Neural progenitor cell (in vitro differentiated cells): ENCODE measurements at regions not wholly inside any gene's neighbourhood (a gene's known extent, or its start where the extent isn't known, plus 50 kb on each side); places are given as distances from the start of the nearest gene placed in this dataset.

Source experiments
- DNase-seq: peaks from one replicate; pipeline ENCODE4 v3.0.0-alpha.2; 2016; ENCODE audit warnings: low spot score
- H2AFZ ChIP-seq: fragments of 200-600 bp; sonication (generic); replicated peaks from 2 replicates; pipeline ENCODE4 v1.6.1; 2016; ENCODE audit warnings: antibody characterized with exemption
- H3F3A ChIP-seq: fragments of 200-600 bp; sonication (generic); 2 replicates; pipeline ENCODE4 v1.6.1; 2016; ENCODE audit warnings: antibody characterized with exemption, low read depth
- H3K27ac ChIP-seq: fragments of 200-600 bp; sonication (generic); 2 replicates; pipeline ENCODE4 v1.5.1; 2016; ENCODE audit warnings: mild to moderate bottlenecking
- H3K27me3 ChIP-seq: fragments of 200-600 bp; sonication (generic); 2 replicates; pipeline ENCODE4 v1.6.1; 2016; ENCODE audit warnings: mild to moderate bottlenecking, moderate library complexity
- H3K36me3 ChIP-seq: fragments of 200-600 bp; sonication (generic); 2 replicates; pipeline ENCODE4 v1.5.1; 2016
- H3K4me1 ChIP-seq: fragments of 200-600 bp; sonication (generic); 2 replicates; pipeline ENCODE4 v1.6.1; 2016; ENCODE audit warnings: mixed run types
- H3K4me2 ChIP-seq: fragments of 200-600 bp; sonication (generic); 2 replicates; pipeline ENCODE4 v1.6.1; 2016
- H3K4me3 ChIP-seq: fragments of 200-600 bp; sonication (generic); 2 replicates; pipeline ENCODE4 v1.5.1; 2016
- H3K79me2 ChIP-seq: fragments of 200-600 bp; sonication (generic); 2 replicates; pipeline ENCODE4 v1.6.1; 2016; ENCODE audit warnings: low read depth
- H3K9ac ChIP-seq: fragments of 200-600 bp; sonication (generic); 2 replicates; pipeline ENCODE4 v1.6.1; 2016
- H3K9me3 ChIP-seq: fragments of 200-600 bp; sonication (generic); 2 replicates; pipeline ENCODE4 v1.5.1; 2016; ENCODE audit warnings: low read depth
- H4K20me1 ChIP-seq: fragments of 200-600 bp; sonication (generic); 2 replicates; pipeline ENCODE4 v1.6.1; 2016; ENCODE audit warnings: low read depth
- H3K27ac Mint-ChIP-seq: 3 replicates; pipeline ENCODE4 v1.8.0; 2021; ENCODE audit warnings: mixed read lengths
- H3K27me3 Mint-ChIP-seq: 2 replicates; pipeline ENCODE4 v1.8.0; 2022; ENCODE audit warnings: low read depth, mild to moderate bottlenecking, inconsistent platforms, moderate library complexity, mixed read lengths; ENCODE audit not compliant: insufficient read depth
- H3K36me3 Mint-ChIP-seq: 3 replicates; pipeline ENCODE4 v1.8.0; 2021; ENCODE audit warnings: mixed read lengths
- H3K4me1 Mint-ChIP-seq: 3 replicates; pipeline ENCODE4 v1.8.0; 2021; ENCODE audit warnings: mixed read lengths
- H3K4me3 Mint-ChIP-seq: 3 replicates; pipeline ENCODE4 v1.8.0; 2021; ENCODE audit warnings: mild to moderate bottlenecking, moderate library complexity, mixed read lengths
- H3K9me3 Mint-ChIP-seq: 3 replicates; pipeline ENCODE4 v1.8.0; 2020; ENCODE audit warnings: mixed read lengths
- EZH2 ChIP-seq: fragments of 200-600 bp; sonication (generic); IDR thresholded peaks from 2 replicates; pipeline ENCODE4 v1.6.1; 2017; ENCODE audit warnings: antibody characterized with exemption, mild to moderate bottlenecking, moderate library complexity
- EZH2phosphoT487 ChIP-seq: fragments of 200-600 bp; sonication (generic); IDR thresholded peaks from 2 replicates; pipeline ENCODE4 v1.6.1; 2017; ENCODE audit warnings: antibody characterized with exemption
- TF ChIP-seq, protein P1 (sequence below): fragments of 200-600 bp; sonication (generic); IDR thresholded peaks from 2 replicates; pipeline ENCODE4 v1.5.1; 2017; ENCODE audit warnings: antibody characterized with exemption, mild to moderate bottlenecking

DNA sequence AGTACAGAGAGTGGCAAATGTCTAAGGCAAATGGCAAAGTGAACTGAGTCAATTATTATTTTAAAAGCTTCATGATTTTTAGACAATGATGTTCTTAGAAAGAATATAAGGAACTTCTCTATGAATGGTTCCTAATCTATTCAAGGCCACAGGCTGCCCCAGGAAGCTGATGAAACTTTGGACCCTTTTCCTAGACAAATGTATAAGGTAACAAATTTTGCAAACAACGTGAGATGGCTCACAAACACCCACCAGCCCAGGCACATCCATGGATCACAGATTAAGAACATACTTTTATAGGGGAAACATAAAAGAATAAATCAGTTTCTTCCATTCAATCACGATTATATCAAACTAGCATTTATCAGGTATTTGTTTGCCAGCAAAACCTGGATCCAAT is 659.0 kb downstream of the IRS1 start:
- Histone ChIP-seq H3K36me3 (no peaks in the 10 kb centered on the region), H3K27ac (no peak overlapping the region), H3K9me3 (no peaks in the 10 kb centered on the region), H3K4me1 (no peaks in the 10 kb centered on the region), H4K20me1 (no peaks in the 10 kb centered on the region), H3K27me3 (no peaks in the 10 kb centered on the region), H3K79me2 (no peaks in the 10 kb centered on the region), H3F3A (no peaks in the 10 kb centered on the region), H3K9ac (no peak overlapping the region), H2AFZ (no peak overlapping the region), H3K4me2 (no peak overlapping the region), H3K4me3 (no peak overlapping the region)
- no peak for DNase-seq
- H3K27me3 Mint-ChIP-seq: no peaks in the 10 kb centered on the region
- no peak for TF ChIP-seq EZH2
- no peak for TF ChIP-seq EZH2phosphoT487
- TF ChIP-seq, protein P1, sequence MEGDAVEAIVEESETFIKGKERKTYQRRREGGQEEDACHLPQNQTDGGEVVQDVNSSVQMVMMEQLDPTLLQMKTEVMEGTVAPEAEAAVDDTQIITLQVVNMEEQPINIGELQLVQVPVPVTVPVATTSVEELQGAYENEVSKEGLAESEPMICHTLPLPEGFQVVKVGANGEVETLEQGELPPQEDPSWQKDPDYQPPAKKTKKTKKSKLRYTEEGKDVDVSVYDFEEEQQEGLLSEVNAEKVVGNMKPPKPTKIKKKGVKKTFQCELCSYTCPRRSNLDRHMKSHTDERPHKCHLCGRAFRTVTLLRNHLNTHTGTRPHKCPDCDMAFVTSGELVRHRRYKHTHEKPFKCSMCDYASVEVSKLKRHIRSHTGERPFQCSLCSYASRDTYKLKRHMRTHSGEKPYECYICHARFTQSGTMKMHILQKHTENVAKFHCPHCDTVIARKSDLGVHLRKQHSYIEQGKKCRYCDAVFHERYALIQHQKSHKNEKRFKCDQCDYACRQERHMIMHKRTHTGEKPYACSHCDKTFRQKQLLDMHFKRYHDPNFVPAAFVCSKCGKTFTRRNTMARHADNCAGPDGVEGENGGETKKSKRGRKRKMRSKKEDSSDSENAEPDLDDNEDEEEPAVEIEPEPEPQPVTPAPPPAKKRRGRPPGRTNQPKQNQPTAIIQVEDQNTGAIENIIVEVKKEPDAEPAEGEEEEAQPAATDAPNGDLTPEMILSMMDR: no peak
- H3K27ac Mint-ChIP-seq: no peak overlapping the region
- H3K4me3 Mint-ChIP-seq: no peak overlapping the region
- no peaks in the 10 kb centered on the region for H3K36me3 Mint-ChIP-seq
- peaks cover 8% of the 10 kb centered on the region for H3K4me1 Mint-ChIP-seq
- H3K9me3 Mint-ChIP-seq: no peaks in the 10 kb centered on the region

DNA sequence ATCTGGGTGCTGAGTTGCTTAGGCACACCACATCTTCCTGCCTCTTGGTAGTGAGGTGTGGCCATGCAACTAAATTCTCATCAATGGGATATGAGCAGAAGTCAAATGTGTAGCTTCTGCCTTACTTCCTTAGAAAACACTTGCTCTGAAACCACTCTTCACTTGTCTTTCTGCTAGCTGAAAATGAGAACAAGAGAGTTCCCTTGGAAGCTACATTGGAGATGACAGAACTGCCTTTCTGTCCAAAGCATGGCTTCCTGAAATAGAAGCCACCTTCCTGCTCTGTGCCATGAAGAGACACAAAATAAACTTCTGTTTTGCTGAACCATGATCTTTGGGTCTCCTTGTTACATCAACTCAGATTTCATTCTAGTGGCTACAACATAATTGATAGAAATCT is 659.9 kb downstream of the IRS1 start:
- peaks cover 11% of the 10 kb centered on the region for H3K4me1 Mint-ChIP-seq

DNA sequence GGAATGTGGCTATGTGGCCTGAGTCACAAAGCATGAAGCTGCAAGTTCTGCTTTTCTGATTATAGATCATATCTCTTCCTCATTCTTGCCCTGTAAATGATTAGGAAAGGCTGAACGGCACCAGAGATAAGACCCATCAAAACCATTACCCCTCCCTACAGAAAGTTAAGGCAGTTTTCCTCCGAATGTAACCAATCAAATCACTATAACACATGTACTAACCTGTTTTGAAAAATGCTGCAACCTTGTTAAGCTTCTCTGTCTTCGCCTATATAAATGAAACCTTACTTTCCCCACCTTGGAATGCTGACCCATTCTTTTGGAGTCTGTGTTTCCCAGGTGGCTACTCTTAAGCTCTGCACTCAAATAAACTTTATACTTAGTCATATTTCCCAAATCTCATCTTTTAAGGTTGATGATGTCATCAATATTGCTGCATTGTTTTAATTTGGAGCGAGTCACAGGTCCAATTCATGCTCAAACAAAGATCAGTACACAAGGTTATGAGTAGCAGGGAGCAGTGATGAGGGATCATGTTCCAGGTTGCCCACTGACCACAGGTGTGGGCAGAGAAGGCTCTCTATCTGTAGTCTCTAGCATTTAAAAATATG is 662.3 kb downstream of the IRS1 start:
- H3K9me3 ChIP-seq: no peaks in the 10 kb centered on the region
- no peaks in the 10 kb centered on the region for H3K36me3 Mint-ChIP-seq
- TF ChIP-seq, protein P1: no peak
- no peaks in the 10 kb centered on the region for H3K27me3 Mint-ChIP-seq
- no peaks in the 10 kb centered on the region for H3K79me2 ChIP-seq
- peaks cover 11% of the 10 kb centered on the region for H3K4me1 ChIP-seq
- H3K4me3 ChIP-seq: no peak overlapping the region
- H3K4me2 ChIP-seq: no peak overlapping the region
- DNase-seq: no peak
- H3K27ac ChIP-seq: no peak overlapping the region
- H3K4me1 Mint-ChIP-seq: peaks cover 11% of the 10 kb centered on the region
- H3K9ac ChIP-seq: no peak overlapping the region
- H3K36me3 ChIP-seq: no peaks in the 10 kb centered on the region
- H3K27me3 ChIP-seq: no peaks in the 10 kb centered on the region
- no peaks in the 10 kb centered on the region for H3K9me3 Mint-ChIP-seq
- no peak overlapping the region for H3K4me3 Mint-ChIP-seq
- peaks cover 10% of the 10 kb centered on the region for H3F3A ChIP-seq
- H3K27ac Mint-ChIP-seq: no peak overlapping the region
- no peak overlapping the region for H2AFZ ChIP-seq
- no peaks in the 10 kb centered on the region for H4K20me1 ChIP-seq

More for the DNA sequence above, 659.9 kb downstream of the IRS1 start:
- H3K9ac ChIP-seq: no peak overlapping the region
- H3K4me3 Mint-ChIP-seq: no peak overlapping the region
- H3K9me3 ChIP-seq: no peaks in the 10 kb centered on the region
- no peaks in the 10 kb centered on the region for H3K4me1 ChIP-seq
- no peak overlapping the region for H2AFZ ChIP-seq
- H4K20me1 ChIP-seq: no peaks in the 10 kb centered on the region
- no peaks in the 10 kb centered on the region for H3F3A ChIP-seq
- no peak for DNase-seq
- H3K36me3 Mint-ChIP-seq: no peaks in the 10 kb centered on the region
- no peaks in the 10 kb centered on the region for H3K27me3 Mint-ChIP-seq
- no peak overlapping the region for H3K27ac ChIP-seq
- H3K4me3 ChIP-seq: no peak overlapping the region
- H3K27me3 ChIP-seq: no peaks in the 10 kb centered on the region
- no peaks in the 10 kb centered on the region for H3K36me3 ChIP-seq
- no peaks in the 10 kb centered on the region for H3K79me2 ChIP-seq
- no peak overlapping the region for H3K4me2 ChIP-seq
- TF ChIP-seq, protein P1: no peak
- no peak for TF ChIP-seq EZH2phosphoT487
- no peak for TF ChIP-seq EZH2
- H3K27ac Mint-ChIP-seq: no peak overlapping the region
- no peaks in the 10 kb centered on the region for H3K9me3 Mint-ChIP-seq
